GM23338 (cell line): ENCODE measurements at regions not wholly inside any gene's neighbourhood (a gene's known extent, or its start where the extent isn't known, plus 50 kb on each side); places are given as distances from the start of the nearest gene placed in this dataset.

Experiments used
- CREB1 ChIP-seq: fragments of 250-450 bp; sonication (Bioruptor Pico); IDR thresholded peaks from 2 replicates; pipeline ENCODE4 v1.5.0; 2020; ENCODE audit warnings: low read depth, mild to moderate bottlenecking, moderate library complexity
- CTCF ChIP-seq, 2 experiments: fragments of 200-600 bp in 1 of 2; sonication (generic) in 1 of 2; conservative IDR thresholded peaks; 2 replicates each; pipeline versions ENCODE4 v1.5.1 to v1.6.1; 2016 to 2017; ENCODE audit warnings: antibody characterized with exemption in 2 of 2, low read depth in 2 of 2, mild to moderate bottlenecking in 2 of 2, moderate library complexity in 1 of 2
- EZH2 ChIP-seq: fragments of 200-600 bp; sonication (generic); IDR thresholded peaks from one replicate; pipeline ENCODE4 v1.8.0; 2017; ENCODE audit warnings: antibody characterized with exemption, mild to moderate bottlenecking, low read depth; ENCODE audit not compliant: unreplicated experiment
- EZH2phosphoT487 ChIP-seq: fragments of 200-600 bp; sonication (generic); IDR thresholded peaks from one replicate; pipeline ENCODE4 v1.8.1; 2018; ENCODE audit warnings: antibody characterized with exemption; ENCODE audit not compliant: unreplicated experiment
- JUNB ChIP-seq: IDR thresholded peaks from one replicate; pipeline ENCODE4 v1.6.1; 2016; ENCODE audit warnings: antibody characterized with exemption; ENCODE audit not compliant: unreplicated experiment
- NANOG ChIP-seq: IDR thresholded peaks from 2 replicates; pipeline ENCODE4 v1.6.1; 2016; ENCODE audit warnings: antibody characterized with exemption, borderline replicate concordance
- POLR2AphosphoS5 ChIP-seq: IDR thresholded peaks from 2 replicates; pipeline ENCODE4 v1.6.1; 2016; ENCODE audit warnings: antibody characterized with exemption, low read depth
- REST ChIP-seq: IDR thresholded peaks from one replicate; pipeline ENCODE4 v1.6.1; 2018; ENCODE audit warnings: antibody characterized with exemption; ENCODE audit not compliant: unreplicated experiment
- STAT1 ChIP-seq: IDR thresholded peaks from one replicate; pipeline ENCODE4 v1.6.1; 2016; ENCODE audit warnings: antibody characterized with exemption; ENCODE audit not compliant: unreplicated experiment
- ZNF114 ChIP-seq: fragments of 250-450 bp; sonication (Bioruptor Pico); IDR thresholded peaks from 2 replicates; pipeline ENCODE4 v1.5.0; 2020; ENCODE audit warnings: mild to moderate bottlenecking, moderate library complexity
- ZNF331 ChIP-seq: fragments of 250-450 bp; sonication (Bioruptor Pico); IDR thresholded peaks from 2 replicates; pipeline ENCODE4 v1.5.0; 2020; ENCODE audit warnings: low read depth, mild to moderate bottlenecking, moderate library complexity
- ZNF462 ChIP-seq: fragments of 250-450 bp; sonication (Bioruptor Pico); IDR thresholded peaks from 2 replicates; pipeline ENCODE4 v1.5.0; 2020; ENCODE audit warnings: mild to moderate bottlenecking, moderate library complexity
- TF ChIP-seq, protein P1 (sequence below): IDR thresholded peaks from 2 replicates; pipeline ENCODE4 v1.6.1; 2016; ENCODE audit warnings: antibody characterized with exemption

DNA sequence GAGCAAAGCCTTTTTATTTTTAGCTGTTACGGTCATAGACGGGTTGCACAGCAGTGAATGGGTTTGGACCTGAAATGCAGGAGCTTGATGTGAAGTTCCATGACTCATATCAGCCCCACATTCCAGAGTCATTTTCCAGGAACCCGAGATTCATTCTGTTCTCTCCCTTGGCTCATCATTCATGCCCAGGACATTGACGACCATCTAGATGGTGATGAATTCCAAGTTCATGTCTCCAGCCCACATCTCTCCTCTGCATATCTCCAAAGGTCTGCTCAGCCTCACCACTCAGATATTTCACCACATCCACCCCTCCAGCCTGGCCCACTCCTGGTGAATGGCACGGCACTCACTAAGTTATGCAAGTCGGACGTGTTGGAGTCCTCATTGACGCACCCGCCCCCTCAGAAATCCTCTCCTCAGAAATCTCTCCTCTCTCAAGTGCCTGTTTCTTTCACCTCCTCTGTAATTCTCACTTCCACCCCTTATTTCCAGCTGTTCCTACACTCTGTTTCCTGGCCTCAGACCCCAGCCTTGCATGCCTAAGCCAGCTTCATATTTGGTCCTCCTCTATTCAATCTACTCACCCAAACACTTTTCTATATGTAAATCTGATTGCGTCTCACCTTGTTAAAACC, 83.1 kb downstream of the ALOX5AP start:
- no peak for TF ChIP-seq CTCF (conservative IDR thresholded peaks at IDR 0.05; ENCODE audit: low read depth in 2 of 2)
- no peak for TF ChIP-seq EZH2
- no peak for TF ChIP-seq POLR2AphosphoS5
- no peak for TF ChIP-seq EZH2phosphoT487
- TF ChIP-seq ZNF331 (CRISPR knock-in tag), result no peak
- no peak for TF ChIP-seq CREB1 (CRISPR knock-in tag)
- TF ChIP-seq, protein P1, sequence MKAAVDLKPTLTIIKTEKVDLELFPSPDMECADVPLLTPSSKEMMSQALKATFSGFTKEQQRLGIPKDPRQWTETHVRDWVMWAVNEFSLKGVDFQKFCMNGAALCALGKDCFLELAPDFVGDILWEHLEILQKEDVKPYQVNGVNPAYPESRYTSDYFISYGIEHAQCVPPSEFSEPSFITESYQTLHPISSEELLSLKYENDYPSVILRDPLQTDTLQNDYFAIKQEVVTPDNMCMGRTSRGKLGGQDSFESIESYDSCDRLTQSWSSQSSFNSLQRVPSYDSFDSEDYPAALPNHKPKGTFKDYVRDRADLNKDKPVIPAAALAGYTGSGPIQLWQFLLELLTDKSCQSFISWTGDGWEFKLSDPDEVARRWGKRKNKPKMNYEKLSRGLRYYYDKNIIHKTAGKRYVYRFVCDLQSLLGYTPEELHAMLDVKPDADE, result no peak
- no peak for TF ChIP-seq REST
- no peak for TF ChIP-seq NANOG
- no peak for TF ChIP-seq JUNB
- no peak for TF ChIP-seq STAT1
- no peak for TF ChIP-seq ZNF114
- no peak for TF ChIP-seq ZNF462 (CRISPR knock-in tag)
